ENCODE measurements at regions not wholly inside any gene's neighbourhood (a gene's known extent, or its start where the extent isn't known, plus 50 kb on each side); places are given as distances from the start of the nearest gene placed in this dataset.

- WGBS, 2 donors (ENCODE audit: low coverage in 1 of 2), result 55 to 57% methylated on average over 3 to 6 of the region's 8 CpGs
- TF ChIP-seq EP300 (IDR thresholded peaks at IDR 0.05), result no peak
- TF ChIP-seq CTCF (IDR thresholded peaks at IDR 0.05), result no peak
- TF ChIP-seq POLR2A (IDR thresholded peaks at IDR 0.05), result no peak
- no peak for TF ChIP-seq POLR2AphosphoS5 (IDR thresholded peaks at IDR 0.05)
- Histone ChIP-seq H3K36me3 (no peaks in the 10 kb centered on the region), H3K27ac (no peak overlapping the region), H3K9me3 (no peaks in the 10 kb centered on the region), H3K4me1 (no peaks in the 10 kb centered on the region), H3K27me3 (no peaks in the 10 kb centered on the region), H3K4me3 (no peak overlapping the region)
- no peak for ATAC-seq
These were observed 74.9 kb upstream of the MFGE8 start for GRCh38 chr15:88987934-88988671.

- Histone ChIP-seq H3K36me3 (no peaks in the 10 kb centered on the region), H3K27me3 (no peaks in the 10 kb centered on the region), H3K27ac (peak overlapping the region in 1 of 4 donors; percentile 26), H3K4me1 (no peaks in the 10 kb centered on the region), H3K9me3 (no peaks in the 10 kb centered on the region), H3K4me3 (no peak overlapping the region)
- TF ChIP-seq POLR2AphosphoS5 (IDR thresholded peaks at IDR 0.05), result no peak
- TF ChIP-seq CTCF (IDR thresholded peaks at IDR 0.05), result no peak
- TF ChIP-seq POLR2A (IDR thresholded peaks at IDR 0.05), result no peak
- TF ChIP-seq EP300 (IDR thresholded peaks at IDR 0.05), result no peak
- WGBS, 2 donors (ENCODE audit: low coverage in 1 of 2), result 64 to 79% methylated on average over 5 of the region's 5 CpGs
- ATAC-seq, result no peak
These were observed 76.4 kb upstream of the MFGE8 start for GRCh38 chr15:88989578-88989977.

- ATAC-seq, result no peak
- H3K36me3 ChIP-seq, result no peaks in the 10 kb centered on the region
- no peak overlapping the region for H3K4me3 ChIP-seq
- TF ChIP-seq POLR2A (IDR thresholded peaks at IDR 0.05) (no peak), POLR2AphosphoS5 (IDR thresholded peaks at IDR 0.05) (no peak), CTCF (IDR thresholded peaks at IDR 0.05) (no peak), EP300 (IDR thresholded peaks at IDR 0.05) (no peak)
- no peaks in the 10 kb centered on the region for H3K4me1 ChIP-seq
- H3K27me3 ChIP-seq, result no peaks in the 10 kb centered on the region
- H3K9me3 ChIP-seq, result no peaks in the 10 kb centered on the region
- WGBS, 2 donors (ENCODE audit: low coverage in 1 of 2), result 80% methylated on average over 9 of the region's 20 CpGs; no CpG with 5 or more reads in 1 of the 2 donors
- H3K27ac ChIP-seq, result no peak overlapping the region
These were observed 77.1 kb upstream of the MFGE8 start for GRCh38 chr15:88990185-88990679.

- no peak overlapping the region for H3K27ac ChIP-seq
- no peak for TF ChIP-seq POLR2AphosphoS5 (IDR thresholded peaks at IDR 0.05)
- no peak for TF ChIP-seq CTCF (IDR thresholded peaks at IDR 0.05)
- TF ChIP-seq POLR2A (IDR thresholded peaks at IDR 0.05), result no peak
- TF ChIP-seq EP300 (IDR thresholded peaks at IDR 0.05), result no peak
- ATAC-seq, result no peak
- no peaks in the 10 kb centered on the region for H3K27me3 ChIP-seq
- H3K36me3 ChIP-seq, result no peaks in the 10 kb centered on the region
- no peak overlapping the region for H3K4me3 ChIP-seq
- WGBS, 2 donors (ENCODE audit: low coverage in 1 of 2), result 81 to 87% methylated on average over 3 of the region's 3 CpGs
- no peaks in the 10 kb centered on the region for H3K9me3 ChIP-seq
- H3K4me1 ChIP-seq, result no peaks in the 10 kb centered on the region
These were observed 79.0 kb upstream of the MFGE8 start for GRCh38 chr15:88992216-88992615.

- TF ChIP-seq POLR2A (IDR thresholded peaks at IDR 0.05) (no peak), POLR2AphosphoS5 (IDR thresholded peaks at IDR 0.05) (no peak), EP300 (IDR thresholded peaks at IDR 0.05) (no peak), CTCF (IDR thresholded peaks at IDR 0.05) (no peak)
- Histone ChIP-seq H3K9me3 (no peaks in the 10 kb centered on the region), H3K27me3 (no peaks in the 10 kb centered on the region), H3K4me3 (no peak overlapping the region), H3K36me3 (no peaks in the 10 kb centered on the region), H3K27ac (no peak overlapping the region), H3K4me1 (no peaks in the 10 kb centered on the region)
- ATAC-seq, result no peak
- WGBS, 2 donors (ENCODE audit: low coverage in 1 of 2), result 79 to 83% methylated on average over 5 to 7 of the region's 7 CpGs
These were observed 79.8 kb upstream of the MFGE8 start for GRCh38 chr15:88992912-88993376.
